Hepatic stellate cell (primary cell): ENCODE measurements at regions not wholly inside any gene's neighbourhood (a gene's known extent, or its start where the extent isn't known, plus 50 kb on each side); places are given as distances from the start of the nearest gene placed in this dataset.

Experiments used
- DNase-seq: peaks from one replicate; pipeline ENCODE4 v3.0.0; 2011; ENCODE audit warnings: low spot score

GRCh38 chr3:194218646-194219453, 82.9 kb downstream of the HES1 start:
- DNase-seq = no peak

DNA sequence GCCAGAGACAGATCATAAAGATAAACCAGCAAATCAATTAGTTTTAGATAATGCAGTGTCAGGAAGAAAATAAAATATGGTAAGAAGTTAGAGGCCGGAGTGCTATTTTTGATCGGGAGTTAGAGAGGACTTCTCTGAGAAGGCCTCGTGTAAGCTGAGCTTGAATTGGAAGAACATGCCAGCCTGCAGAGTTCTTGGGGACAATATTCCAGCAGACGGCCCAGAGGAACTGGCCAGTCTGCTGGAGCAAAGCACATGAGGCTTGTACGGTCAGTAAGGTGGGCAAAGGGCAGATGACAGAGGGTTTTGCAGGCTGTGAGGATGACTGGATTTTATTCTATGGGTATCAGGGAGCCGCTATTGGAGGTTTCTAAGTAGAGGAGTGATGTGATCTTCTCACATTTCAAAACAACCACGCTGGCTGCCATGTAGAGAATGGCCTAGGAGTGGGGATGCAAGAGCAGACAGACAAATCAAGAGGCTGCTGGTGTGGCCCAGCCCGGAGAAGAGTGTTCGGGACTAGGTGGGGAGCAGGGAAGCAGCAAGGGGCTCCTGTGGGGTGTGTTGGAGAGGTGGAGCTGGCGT, 84.0 kb downstream of the HES1 start:
- no peak for DNase-seq

DNA sequence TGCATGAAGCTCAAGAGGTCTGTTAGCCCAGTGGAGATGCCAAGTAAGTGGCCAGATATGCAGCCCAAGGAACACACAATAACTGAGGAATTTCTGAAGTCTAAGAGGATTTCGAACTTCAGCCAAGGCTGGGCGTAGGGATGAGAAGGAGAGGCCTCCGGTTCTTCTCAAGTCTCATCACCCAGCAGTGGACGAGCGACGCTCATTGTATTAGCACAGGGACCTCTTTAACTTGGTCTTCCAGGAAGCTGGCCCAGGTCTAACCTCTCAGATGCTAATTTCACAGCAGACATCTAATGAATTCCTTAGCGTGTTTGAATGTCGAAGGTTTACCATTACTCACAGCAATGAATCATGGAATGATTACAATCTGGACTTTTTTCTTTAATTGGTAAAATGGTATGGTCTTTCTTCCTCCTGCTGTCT, 85.0 kb downstream of the HES1 start:
- no peak for DNase-seq

GRCh38 chr3:194221336-194221735, 85.4 kb downstream of the HES1 start:
- DNase-seq = no peak

DNA sequence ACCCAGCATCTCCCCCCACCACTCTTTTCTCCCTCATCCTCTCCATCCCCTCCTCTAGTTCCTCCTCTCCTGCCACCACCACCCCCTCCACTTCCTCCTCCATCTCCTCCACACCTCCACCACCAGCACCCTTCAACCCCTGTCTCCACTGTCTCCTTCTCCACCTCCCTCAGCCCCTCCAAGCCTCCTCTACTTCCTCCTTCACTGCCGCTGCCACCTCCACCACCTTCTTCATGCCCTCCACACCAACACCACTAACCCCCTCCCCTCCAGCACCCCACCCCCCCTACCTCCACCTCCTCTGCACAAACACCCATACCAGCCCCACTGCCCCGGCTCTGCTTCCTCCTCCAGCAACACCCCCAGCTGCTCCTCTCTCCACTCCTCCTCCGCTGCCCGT, 88.0 kb downstream of the HES1 start:
- DNase-seq = no peak

DNA sequence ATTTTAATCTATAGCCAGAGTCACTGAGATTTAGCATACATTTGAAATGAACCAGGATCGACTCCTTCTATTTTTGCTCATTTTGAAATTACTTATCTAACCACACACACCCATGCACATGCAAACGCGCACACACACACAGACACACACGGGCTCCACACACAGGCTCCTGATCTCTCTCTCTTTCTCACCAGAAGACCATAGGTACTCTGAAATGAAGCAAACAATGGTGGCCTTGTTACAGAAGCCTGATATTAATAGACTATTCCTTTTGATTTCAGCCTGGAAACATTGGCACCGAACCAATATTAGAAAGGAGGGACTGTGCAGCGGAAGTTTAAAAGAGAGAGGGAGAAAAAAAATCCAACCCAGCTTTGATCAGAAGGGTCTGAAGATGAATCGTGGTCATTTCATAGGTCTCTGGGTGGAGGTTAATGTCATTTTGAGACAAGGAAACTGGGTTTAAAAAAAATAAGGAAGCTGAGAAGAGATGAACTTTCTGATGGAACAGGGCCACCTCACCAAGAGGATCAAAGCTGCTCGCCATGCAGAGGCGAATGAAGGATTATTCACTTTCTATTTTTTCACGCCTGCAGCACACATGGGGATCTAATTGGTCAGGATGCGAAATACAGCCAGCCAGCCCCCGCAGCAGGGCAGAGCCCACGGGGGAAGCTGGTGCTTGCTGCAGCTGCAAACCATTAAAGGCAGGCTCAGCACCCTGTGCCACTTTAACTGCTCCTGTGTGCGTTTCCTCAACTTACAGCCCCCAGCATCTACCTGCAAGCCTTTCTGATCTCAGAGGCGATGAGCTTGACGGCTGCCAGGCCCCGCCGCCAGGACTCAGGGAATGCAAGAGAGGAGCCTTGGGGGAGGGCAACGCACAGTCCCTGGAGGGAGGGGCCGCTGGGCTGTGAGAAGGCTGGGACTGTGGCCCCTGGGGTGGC, 88.8 kb downstream of the HES1 start:
- no peak for DNase-seq

- no peak for DNase-seq
These were observed 89.5 kb downstream of the HES1 start for GRCh38 chr3:194225418-194225812.

GRCh38 chr3:194225988-194226663, 90.2 kb downstream of the HES1 start:
- no peak for DNase-seq

DNA sequence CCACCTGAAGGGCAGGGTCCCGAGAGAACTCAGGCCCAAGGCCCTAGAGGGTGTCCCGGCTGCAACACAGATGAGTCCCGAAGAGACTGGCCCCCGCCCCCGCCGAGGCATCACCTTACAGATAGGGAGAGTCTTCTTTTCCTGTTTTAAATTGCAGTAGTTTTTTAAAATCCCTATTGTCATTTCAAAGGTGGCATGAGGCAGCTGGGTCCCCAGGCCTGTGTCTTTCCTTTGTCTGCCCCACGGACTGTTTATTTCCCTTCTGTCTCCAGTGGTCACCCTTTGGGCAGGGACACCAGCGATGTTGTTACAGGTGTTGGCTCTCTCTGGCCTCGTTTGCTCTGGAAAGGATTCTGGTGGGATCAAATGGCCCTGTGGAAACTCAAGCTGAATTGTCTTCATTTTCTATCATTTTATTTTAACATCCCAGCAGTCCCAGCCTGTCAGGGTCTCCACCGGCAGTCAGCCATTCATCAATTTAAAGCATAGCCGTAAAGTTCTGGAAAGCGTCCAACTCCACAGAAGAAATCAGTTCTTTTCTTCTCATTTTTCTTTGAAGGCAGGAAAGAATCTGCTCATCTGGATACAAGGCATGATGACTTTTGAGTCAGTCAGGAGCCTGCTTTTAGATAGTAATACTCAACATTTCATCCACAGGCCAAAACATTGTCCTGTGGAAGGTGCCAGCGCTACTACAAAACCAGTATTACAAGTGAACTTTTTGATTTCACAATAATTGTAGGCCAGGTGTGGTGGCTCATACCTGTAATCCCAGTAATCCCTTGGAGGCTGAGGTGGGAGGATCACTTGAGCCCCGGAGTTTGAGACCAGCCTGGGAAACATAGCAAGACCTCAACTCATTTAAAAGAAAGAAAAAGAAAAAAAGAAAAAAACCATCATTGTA, 96.2 kb downstream of the HES1 start:
- no peak for DNase-seq

DNA sequence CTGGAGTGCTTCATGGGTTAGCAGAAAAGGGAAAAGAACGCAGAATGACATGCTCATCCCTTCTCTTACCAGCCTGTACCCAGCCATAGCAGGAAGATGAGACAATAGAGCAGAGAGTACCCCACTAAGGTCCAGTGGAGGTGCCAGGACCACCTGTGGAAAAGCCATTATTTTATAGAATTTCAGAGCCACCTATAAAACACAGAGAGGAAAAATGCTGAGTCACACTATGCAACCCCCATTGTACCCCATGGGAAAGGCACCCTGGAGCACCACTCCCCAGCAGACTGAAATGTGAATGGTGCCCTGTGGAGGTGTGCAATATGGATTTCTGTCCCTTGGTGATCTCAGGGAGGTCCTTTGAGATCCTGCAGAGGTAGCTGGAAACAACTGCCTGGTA, 97.2 kb downstream of the HES1 start:
- DNase-seq = no peak

- no peak for DNase-seq
These were observed 99.2 kb downstream of the HES1 start for GRCh38 chr3:194235160-194235559.

DNA sequence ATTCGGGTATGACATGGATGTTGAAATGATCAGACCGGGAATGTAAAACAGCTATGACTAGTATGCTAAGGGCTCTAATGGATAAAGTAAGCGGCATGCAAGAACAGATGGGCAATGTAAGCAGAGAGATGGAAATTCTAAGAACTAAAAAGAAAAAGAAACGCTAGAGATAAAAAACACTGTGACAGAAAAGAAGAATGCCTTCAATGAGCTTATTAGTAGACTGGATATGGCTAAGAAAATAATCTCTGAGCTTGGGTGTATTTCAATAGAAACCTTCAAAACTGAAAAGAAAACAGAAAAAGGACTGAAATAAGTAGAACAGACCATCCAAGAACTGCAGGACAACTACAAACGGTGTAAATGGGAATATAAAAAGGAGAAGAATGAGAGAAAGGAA, 101.2 kb downstream of the HES1 start:
- DNase-seq = no peak

GRCh38 chr3:194240766-194241165, 104.8 kb downstream of the HES1 start:
- no peak for DNase-seq

GRCh38 chr3:194243172-194243837, 107.4 kb downstream of the HES1 start:
- no peak for DNase-seq

DNA sequence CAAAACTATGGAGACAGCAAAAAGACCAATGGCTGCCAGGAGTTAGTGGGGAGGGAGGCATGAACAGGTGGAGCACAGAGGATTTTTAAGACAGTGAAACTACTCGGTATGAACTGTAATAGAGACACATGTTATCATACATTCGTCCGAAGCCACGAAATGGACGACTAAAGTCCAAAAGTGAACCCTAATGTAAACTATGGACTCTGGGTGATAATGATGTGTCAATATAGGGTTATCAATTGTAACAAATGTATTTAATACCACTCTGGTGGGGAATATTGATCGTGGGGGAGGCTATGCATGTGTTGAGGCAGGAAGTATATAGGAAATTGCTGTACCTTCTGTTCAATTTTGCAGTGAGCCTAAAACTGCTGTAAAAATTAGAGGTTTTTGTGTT, 107.0 kb downstream of the CPN2 start:
- DNase-seq = no peak

DNA sequence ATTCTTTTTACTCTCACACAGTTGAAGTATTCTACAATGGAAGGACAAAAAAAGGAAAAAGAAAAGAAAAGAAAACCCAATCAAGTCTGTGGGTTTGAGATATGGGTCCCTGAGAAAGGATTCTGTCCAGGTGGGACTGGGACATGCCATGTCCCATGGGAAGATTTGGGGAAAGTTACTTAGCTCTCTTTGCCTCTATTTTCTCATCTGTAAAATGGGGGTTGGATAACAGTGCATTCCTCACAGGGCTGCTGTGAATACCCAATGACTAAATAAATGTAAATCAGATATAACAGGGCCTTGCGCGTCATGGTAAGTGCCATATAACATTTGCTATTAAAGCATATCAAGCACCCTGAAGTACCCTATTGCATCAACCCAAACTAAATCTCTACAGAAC, 105.7 kb downstream of the CPN2 start:
- no peak for DNase-seq

GRCh38 chr3:194245975-194246561, 105.1 kb downstream of the CPN2 start:
- DNase-seq = no peak

DNA sequence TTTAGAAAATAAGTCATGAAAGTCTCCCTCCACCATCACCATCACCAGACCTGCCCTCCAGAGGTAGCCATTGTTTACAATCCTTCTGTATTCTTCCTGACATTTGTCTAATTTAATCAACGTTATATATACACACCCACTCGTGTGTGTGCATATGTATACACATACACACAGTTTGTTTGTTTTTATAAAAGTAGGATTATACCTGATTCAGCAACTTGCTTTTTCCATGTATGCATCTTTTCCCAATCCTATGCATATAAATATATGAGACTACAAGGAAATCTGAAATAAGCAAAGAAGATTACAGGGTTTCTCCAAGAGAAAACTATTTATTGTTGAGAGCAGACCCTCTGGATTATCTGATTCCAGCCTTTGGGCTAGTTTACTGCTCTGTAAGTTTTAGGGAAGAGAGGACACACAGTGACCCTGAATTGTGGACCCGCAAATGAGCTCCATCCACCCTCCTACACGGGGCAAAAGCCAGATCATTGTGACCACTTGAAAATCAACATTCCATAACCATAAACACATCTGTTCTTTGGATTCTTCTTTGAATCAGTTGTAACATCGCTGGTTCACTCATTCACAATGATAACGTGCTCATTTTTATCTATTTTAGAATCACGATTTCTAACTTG, 104.3 kb downstream of the CPN2 start:
- no peak for DNase-seq

- DNase-seq = no peak
These were observed 103.8 kb downstream of the CPN2 start for GRCh38 chr3:194247350-194247740.
